Suppressor macrophage (primary cell): ENCODE measurements at regions not wholly inside any gene's neighbourhood (a gene's known extent, or its start where the extent isn't known, plus 50 kb on each side); places are given as distances from the start of the nearest gene placed in this dataset.

ENCODE experiments used
- DNase-seq, 4 experiments: peaks; one replicate each; pipeline ENCODE4 v3.0.0-alpha.2; 2020 to 2022

- no peak for DNase-seq
These were observed 60.8 kb upstream of the MEOX2 start for GRCh38 chr7:15747301-15747700.

- no peak for DNase-seq
These were observed 57.5 kb upstream of the MEOX2 start for GRCh38 chr7:15743926-15744480.

- no peak for DNase-seq
These were observed 51.1 kb upstream of the MEOX2 start for GRCh38 chr7:15737601-15738000.
